ENCODE measurements at regions not wholly inside any gene's neighbourhood (a gene's known extent, or its start where the extent isn't known, plus 50 kb on each side); places are given as distances from the start of the nearest gene placed in this dataset.
A peak's percentile ranks its signal among the peaks of the same experiment; 100 is the strongest.
"Not testable (repeated sequence)": the region's sequence is repeated elsewhere in the genome, so short reads cannot be mapped to it uniquely, and the experiment has no call there.

DNA sequence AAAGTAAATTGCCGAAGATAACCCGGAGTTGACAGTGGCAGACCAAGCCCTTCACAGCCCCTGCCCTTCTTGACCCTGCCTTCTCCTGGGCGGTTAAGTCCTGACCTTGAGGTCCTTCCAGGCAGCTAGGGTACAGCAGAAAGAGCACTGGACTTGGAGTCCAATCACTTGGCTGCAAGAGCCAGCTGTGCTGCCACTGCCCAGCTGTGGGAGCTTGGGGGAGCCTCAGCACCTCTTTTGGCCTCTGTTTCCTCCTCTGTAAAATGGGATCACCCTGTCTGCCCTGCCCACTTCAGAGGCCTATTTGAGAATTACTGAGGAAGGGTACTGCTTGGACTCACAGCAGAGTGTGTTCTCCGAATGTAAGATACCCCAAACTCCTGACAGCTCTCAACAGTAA, 66.2 kb upstream of the SMAD6 start:
- no peak for DNase-seq (ENCODE audit: low read depth)

DNA sequence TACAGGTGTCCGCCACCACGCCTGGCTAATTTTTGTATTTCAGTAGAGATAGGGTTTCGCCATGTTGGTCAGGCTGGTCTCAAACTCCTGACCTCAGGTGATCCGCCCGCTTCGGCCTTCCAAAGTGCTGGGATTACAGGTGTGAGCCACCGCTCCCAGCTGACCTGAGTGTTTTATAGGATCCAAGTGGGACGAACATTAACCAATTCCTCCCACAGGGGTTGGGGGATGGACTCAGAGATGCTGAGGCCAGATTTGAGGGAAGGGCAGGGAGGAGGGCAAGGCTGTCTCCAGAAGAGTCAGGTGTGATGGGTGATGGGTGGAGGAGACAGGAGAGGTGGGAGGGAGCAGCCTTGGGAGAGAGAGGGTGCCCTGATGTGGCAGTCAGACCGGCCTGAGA, 65.0 kb upstream of the SMAD6 start:
- DNase-seq (ENCODE audit: low read depth) = not testable (repeated sequence)

DNA sequence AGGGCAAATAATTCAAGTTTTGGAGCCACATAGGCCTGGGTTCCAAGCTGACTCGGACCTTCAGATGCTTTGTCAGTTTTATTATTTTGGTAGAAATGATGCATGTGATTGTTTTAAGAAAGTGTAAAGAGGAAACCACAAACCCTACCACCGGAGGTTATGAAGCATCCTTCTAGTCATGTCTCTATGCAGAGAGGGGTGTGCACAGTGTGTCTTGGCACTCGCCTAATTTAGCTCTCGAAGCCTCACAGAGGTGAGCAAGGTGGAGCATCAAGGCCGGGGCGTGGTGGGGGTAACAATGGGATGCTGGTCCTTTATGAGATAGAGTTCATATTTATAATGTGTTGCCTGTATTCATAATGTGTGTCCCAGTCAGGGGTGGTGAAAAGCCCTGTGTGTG, 63.7 kb upstream of the SMAD6 start:
- DNase-seq (ENCODE audit: low read depth) = no peak

DNA sequence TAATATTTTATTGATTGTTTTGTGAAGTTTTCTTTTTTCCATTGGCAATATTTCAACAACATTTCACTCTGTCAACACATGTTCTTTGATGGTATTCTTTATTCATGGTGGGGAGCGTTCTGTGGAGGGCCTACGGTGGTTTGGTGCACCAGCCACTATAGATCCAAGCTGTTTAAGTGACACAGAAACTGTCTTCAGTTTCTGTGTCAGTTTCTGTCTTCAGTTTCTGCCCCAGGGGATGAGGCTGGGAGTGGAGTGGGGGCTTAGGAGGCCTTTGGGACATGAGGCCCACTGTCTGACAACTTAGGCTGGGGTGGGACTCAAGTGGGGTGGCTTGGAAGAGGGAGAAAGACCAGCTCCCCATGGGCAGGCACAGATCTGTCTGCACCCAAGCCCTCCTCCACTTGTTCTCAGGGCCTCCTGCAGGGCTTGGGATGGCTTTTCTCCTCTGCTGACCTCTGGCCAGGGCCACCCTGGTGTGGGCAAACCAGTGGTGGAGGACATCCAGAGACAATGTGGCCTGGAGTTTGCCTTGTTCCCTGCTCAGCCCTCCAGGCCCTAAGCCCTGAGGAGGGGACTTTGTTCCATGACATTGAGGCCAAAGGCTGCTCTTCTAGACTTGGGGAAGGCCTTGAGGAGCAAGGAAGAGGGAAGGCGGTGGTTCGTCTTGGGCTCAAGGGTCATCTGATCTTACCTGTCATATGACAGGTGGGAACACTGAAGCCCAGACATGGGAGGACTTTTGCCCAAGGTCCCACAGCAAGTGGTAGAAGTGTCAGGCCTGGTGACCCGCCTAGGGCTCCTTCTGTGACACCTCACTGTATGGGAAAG, 60.3 kb upstream of the SMAD6 start:
- DNase-seq (ENCODE audit: low read depth) = no peak

DNA sequence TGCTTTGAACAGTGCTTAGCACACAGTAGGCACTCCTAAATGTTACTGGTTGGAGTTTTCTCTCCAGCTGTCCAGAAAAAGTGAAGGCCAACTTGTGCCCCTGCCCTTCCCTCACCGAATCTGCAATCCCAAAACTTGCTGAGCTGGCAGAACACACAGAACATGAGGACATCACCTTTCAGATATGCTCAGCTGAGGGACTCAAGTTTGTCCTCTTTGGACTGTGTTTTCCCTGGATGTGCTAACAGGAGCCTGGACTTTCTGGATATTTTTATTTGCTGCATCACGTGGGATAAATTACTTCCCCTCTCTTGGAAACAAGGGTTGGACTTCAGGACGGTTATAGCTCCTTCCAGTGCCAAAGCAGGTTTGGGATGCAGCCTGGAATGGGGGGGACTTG, 59.5 kb upstream of the SMAD6 start:
- no peak for DNase-seq (ENCODE audit: low read depth)

DNA sequence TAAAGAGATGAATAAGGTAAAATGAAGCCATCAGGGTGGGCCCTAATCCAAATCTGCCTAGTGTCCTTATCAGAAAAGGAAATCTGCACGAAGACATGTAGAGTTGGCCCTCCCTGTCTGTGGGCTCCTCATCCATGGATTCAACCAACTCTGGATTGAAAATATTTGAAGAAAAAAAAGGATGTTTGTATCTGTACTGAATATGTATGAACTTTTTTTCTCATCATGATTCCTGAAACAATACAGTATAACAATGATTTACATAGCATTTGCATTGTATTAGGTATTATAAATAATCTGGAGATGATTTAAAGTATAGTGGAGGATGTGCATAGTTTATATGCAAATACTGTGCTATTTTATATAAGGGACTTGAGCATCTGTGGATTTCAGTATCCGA, 59.0 kb upstream of the SMAD6 start:
- no peak for DNase-seq (ENCODE audit: low read depth)

DNA sequence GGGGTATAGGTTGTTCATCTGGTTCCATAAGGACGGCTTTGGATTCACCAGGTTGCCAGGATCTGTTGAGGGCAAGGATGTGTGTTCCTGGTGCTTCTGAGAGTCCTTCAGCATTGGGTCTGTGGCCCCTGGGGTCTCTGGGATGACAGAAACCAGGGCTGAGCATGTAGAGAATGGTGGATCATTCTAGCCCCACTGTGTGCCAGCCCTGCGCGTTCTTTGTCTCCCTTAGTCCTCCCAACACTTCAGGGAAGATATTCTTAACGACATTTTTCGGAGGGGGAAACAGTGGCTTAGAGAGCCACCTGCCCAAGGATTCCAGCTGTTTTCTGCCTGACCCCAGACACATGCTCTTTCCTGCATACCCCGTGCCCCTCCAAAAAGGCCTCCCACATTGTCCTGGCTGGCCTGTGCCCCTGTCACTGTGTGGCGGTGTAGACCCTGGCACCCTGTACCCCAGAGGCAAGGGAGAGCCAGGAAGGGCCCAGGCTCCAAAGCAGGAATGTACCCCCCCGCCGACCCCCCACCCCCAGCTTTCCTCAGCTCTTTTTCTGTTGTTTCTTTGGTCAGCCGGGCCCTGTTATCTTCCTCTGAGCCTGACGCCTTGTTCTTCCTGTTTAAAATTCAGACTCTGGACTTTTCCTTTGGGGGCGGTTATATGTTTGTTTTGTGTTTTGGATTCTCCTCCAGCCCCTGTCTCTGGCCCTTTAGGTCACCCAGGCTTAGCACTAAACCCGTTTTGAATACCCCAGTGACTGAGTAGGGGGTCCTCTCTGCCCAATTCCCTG, 57.8 kb upstream of the SMAD6 start:
- DNase-seq (ENCODE audit: low read depth) = no peak

DNA sequence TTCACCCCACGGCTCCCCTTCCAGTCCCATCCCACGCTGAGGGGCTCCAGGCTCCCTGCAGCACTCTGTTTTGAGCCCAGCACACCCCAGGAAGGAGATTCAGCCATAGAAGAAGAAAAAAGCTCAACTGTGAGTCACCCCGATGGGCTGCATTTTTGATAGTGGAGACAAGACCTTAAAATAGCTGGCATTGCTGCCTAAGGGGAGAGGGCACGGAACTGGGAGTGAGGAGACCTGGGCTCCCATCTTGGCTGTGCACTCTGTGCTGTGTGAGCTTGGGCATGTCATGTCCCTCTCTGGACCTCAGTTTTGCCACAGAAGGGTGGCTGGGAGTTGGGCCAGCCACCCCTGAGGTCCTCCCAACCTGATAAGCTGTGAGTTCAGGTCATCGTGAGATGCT, 57.2 kb upstream of the SMAD6 start:
- no peak for DNase-seq (ENCODE audit: low read depth)

DNA sequence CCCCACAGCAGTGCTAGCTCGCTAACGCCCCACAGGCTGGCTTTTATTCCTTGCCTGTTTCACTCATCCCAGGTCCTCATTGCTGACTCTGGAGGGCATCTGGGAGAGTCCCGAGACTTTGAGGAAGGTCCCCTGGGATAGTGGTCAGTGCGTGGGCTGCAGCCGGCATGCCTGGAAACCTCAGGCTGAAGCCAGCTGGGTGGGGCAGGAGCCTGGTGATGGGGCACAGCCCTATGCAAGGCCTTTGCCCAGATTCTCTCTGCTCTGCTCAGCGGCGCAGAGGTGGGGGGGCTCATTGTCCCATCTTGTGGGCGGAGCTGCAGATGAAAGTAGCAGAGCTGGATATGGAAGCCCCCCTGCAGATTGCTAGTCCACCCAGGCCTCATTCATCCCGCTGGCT, 55.7 kb upstream of the SMAD6 start:
- DNase-seq (ENCODE audit: low read depth) = peak; percentile 26

DNA sequence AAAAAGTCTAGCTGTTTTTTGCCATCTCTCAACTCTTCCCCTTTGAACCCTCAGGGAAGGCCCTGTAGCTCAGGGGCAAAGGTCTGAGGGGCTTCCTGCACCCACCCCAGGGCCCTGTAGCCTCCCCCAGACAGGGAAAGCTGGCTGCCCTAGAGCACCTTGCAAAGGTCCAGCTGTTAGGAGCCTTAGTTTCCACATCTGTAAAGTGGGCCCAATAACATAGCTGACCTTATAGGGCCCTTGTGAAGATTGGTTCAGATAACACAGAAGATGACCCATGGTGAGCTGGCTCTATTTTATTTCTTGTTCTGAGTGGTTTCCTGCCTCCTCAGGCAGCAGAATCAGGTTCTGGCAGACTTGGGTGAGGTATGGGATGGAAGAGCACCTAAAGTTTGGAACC, 55.2 kb upstream of the SMAD6 start:
- no peak for DNase-seq (ENCODE audit: low read depth)

DNA sequence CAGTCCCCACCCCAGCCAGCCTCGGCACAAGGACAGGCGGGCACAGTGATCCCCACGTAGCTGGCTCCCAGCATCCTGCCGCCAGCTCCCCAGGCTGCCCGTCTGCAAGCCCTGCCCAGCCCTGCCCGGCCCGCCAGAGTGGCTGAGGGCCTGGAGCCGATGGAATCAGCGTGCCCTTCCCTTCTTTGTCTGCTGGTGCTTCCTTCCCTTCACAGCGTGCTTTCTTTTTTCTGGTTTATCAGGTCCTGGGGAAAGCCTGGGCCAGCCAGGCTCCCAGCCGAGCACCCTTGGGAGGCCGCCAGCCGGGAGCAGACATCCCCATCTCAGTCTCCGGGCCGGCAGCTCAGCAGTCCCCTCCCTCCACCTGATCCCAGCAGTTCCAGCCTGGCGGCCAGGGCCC, 54.7 kb upstream of the SMAD6 start:
- no peak for DNase-seq (ENCODE audit: low read depth)

DNA sequence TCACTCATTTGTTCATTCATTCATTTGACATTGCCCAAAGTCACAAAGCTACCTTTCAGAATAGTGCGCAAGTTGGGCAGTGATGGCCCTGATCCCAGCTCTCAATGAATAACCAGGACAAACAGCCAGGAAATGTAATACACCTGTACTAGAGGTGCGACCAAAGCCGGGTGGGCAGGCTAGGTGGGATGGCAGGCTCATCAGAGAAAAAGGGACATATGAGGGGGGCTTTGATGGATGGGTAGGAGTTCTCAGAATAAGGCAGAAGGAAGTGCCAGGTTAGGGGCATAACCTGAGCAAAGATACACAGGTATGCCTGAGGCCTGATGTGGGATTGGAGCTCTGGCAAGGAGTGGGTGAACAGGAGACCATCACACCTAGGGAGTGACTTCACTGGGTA, 53.4 kb upstream of the SMAD6 start:
- no peak for DNase-seq (ENCODE audit: low read depth)

DNA sequence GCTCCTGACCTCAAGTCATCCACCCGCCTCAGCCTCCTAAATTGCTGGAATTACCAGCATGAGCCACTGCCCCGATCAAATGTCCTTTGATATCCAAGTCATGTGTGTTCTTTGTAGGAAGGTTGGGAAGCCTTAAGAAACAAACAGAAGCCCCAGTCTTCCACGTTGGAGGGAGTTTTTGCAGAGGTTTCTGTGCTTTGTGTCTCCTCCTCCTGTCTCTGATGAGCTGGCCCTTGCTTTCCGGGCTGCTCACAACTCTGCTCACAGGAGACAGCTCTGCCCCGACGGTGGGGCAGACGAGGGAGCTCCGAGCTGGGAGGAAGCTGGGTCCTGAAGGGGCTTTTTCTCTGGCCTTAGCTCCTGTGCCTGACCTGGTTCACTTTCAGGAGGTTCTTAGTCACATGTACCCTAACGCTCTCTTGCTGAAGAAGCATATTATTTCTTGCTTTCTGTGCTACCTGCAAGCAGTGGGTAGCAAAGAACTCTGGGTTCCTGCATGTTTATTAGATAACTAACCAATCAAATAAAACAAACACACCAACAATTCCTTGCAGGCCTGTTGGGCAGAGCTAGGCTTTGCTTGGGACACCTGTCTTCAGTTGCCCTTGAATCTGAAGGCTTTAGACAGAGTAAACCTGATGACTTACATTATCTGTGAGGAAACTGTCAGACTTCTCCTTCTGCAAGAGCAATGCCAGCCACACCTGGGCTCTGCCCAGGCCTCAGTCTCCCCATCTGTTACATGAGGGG, 52.6 kb upstream of the SMAD6 start:
- DNase-seq (ENCODE audit: low read depth) = no peak

DNA sequence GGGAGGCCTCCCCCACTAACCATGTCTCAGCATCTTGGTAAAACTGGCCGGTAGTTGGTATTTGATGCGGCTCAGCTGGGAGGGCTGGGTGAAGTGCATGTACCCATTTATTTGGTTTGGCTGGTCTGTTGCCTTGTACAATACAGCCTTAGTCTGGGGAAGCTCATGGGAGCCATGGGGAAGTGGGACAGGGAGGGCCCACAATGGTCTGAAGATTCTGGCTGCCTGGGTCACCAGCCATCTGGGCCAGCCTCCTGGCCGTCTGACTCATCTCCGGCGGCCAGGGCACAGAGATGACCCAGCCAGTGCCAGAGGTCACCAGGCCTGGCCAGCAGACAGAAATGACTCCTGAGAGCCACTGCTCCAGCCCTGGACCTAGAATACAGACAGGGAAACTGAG, 51.6 kb upstream of the SMAD6 start:
- no peak for DNase-seq (ENCODE audit: low read depth)

DNA sequence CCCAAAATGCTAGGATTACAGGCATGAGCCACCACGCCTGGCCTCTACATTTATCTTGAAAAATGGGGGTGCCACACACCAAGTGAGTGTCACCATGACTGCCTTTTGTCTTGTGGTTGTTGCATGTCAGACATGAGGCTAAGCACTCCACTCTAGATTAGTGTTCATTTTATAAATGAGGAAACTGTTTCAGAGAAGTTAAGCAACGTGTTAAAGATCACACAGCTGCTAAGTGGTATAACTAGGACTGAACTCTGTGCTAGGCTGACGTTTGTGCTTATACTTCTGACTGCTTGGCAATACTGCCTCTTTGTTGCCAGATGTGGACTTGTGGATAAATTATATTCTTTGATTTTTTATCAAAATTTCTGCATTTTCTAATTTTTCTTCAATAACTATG, 50.8 kb upstream of the SMAD6 start:
- DNase-seq (ENCODE audit: low read depth) = no peak

DNA sequence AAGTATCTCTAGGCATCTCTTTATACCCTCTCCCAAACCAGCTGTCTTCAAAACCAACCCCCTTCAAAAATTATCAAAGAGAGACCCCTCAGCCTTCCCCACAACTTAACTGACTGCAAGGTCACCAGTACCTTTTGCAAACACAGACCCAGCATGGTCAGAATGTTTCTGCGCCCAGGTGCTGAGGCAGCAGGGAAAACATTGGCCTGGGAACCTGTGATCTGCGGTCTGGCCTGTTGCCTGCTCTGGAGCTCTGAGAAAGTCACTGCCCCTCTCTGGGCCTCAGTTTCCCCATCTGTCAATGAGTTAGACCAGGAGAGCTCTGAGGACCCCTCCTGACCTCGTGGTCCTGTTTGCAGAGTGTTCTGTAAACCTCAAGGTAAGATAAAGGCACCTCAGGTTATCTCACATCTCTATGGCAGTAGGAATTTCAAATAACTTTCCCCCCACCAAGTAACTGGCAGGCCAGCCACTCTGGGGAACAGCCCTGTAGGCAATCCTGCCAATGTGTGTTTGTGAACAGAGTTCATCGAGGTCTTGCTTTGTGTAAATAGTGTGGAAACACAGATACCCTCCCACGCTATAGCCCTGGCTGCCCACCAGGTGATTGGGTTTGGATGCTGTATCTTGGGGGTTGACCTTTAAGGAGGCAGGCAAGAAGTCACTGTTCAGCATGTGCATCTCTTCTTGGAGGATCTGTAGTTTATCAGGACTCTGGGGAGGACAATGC, 50.0 kb upstream of the SMAD6 start:
- DNase-seq (ENCODE audit: low read depth) = no peak
